GM18909 (cell line): ENCODE measurements at regions not wholly inside any gene's neighbourhood (a gene's known extent, or its start where the extent isn't known, plus 50 kb on each side); places are given as distances from the start of the nearest gene placed in this dataset.
A peak's percentile ranks its signal among the peaks of the same experiment; 100 is the strongest.
"Not testable (repeated sequence)": the region's sequence is repeated elsewhere in the genome, so short reads cannot be mapped to it uniquely, and the experiment has no call there.

Experiments
- ATAC-seq: cut with Tn5 transposase; IDR thresholded peaks from one replicate; pipeline ENCODE4 v1.9.1; 2021; ENCODE audit warnings: mild to moderate bottlenecking; ENCODE audit not compliant: unreplicated experiment, poor library complexity

GRCh38 chr17:51347851-51348584, 87.7 kb downstream of the UTP18 start:
- no peak for ATAC-seq

- no peak for ATAC-seq
Observed at GRCh38 chr17:51351080-51351479, 90.7 kb downstream of the UTP18 start.

- ATAC-seq = no peak
Observed at GRCh38 chr17:51351890-51352289, 91.5 kb downstream of the UTP18 start.

GRCh38 chr17:51352798-51353197, 92.5 kb downstream of the UTP18 start:
- ATAC-seq = no peak

- no peak for ATAC-seq
Observed at GRCh38 chr17:51353296-51353695, 93.0 kb downstream of the UTP18 start.

GRCh38 chr17:51354936-51355335, 94.6 kb downstream of the UTP18 start:
- no peak for ATAC-seq

GRCh38 chr17:51355441-51356410, 95.4 kb downstream of the UTP18 start:
- ATAC-seq = no peak

- no peak for ATAC-seq
Observed at GRCh38 chr17:51359055-51359454, 98.7 kb downstream of the UTP18 start.

GRCh38 chr17:51362811-51363585, 102.7 kb downstream of the UTP18 start:
- no peak for ATAC-seq

GRCh38 chr17:51365090-51365489, 104.7 kb downstream of the UTP18 start:
- ATAC-seq = no peak

GRCh38 chr17:51366866-51367265, 106.5 kb downstream of the UTP18 start:
- ATAC-seq = no peak

GRCh38 chr17:51367836-51368235, 107.5 kb downstream of the UTP18 start:
- not testable (repeated sequence) for ATAC-seq

GRCh38 chr17:51371732-51372151, 111.4 kb downstream of the UTP18 start:
- ATAC-seq = peak; percentile 56

GRCh38 chr17:51372345-51373004, 112.1 kb downstream of the UTP18 start:
- ATAC-seq = peak; percentile 67

GRCh38 chr17:51373489-51374152, 113.3 kb downstream of the UTP18 start:
- no peak for ATAC-seq

GRCh38 chr17:51374209-51374608, 113.9 kb downstream of the UTP18 start:
- no peak for ATAC-seq

GRCh38 chr17:51375771-51376170, 115.4 kb downstream of the UTP18 start:
- no peak for ATAC-seq

- ATAC-seq = no peak
Observed at GRCh38 chr17:51376739-51377138, 116.4 kb downstream of the UTP18 start.

- ATAC-seq = no peak
Observed at GRCh38 chr17:51381262-51381661, 120.9 kb downstream of the UTP18 start.
